OCI-LY1 (cell line): ENCODE measurements at regions not wholly inside any gene's neighbourhood (a gene's known extent, or its start where the extent isn't known, plus 50 kb on each side); places are given as distances from the start of the nearest gene placed in this dataset.

Source experiments
- H2AFZ ChIP-seq: fragments of 200-600 bp; sonication (generic), shearing (Covaris generic); 2 replicates; pipeline ENCODE4 v1.6.0; 2014; ENCODE audit warnings: antibody characterized with exemption, mild to moderate bottlenecking, low read length
- H3F3A ChIP-seq: fragments of 200-600 bp; sonication (generic), shearing (Covaris generic); 2 replicates; pipeline ENCODE4 v1.6.0; 2014; ENCODE audit warnings: mild to moderate bottlenecking, antibody characterized with exemption, low read length, moderate library complexity; ENCODE audit not compliant: insufficient read depth
- H3K27ac ChIP-seq: fragments of 200-600 bp; sonication (generic); 2 replicates; pipeline ENCODE4 v1.5.1; 2014; ENCODE audit warnings: low read length, mixed run types, mild to moderate bottlenecking, low read depth; ENCODE audit not compliant: poor library complexity, severe bottlenecking
- H3K27me3 ChIP-seq: fragments of 200-600 bp; sonication (generic); 2 replicates; pipeline ENCODE4 v1.6.0; 2014; ENCODE audit warnings: antibody characterized with exemption, mild to moderate bottlenecking, low read length, moderate library complexity; ENCODE audit not compliant: insufficient read depth
- H3K36me3 ChIP-seq: fragments of 200-600 bp; sonication (generic); 2 replicates; pipeline ENCODE4 v1.6.1; 2014; ENCODE audit warnings: mild to moderate bottlenecking, antibody characterized with exemption, low read length, moderate library complexity, mixed read lengths; ENCODE audit not compliant: insufficient read depth
- H3K4me1 ChIP-seq: fragments of 200-600 bp; sonication (generic); 2 replicates; pipeline ENCODE4 v1.5.1; 2014; ENCODE audit warnings: mild to moderate bottlenecking, low read length, moderate library complexity; ENCODE audit not compliant: insufficient read depth, severe bottlenecking
- H3K4me2 ChIP-seq: fragments of 200-600 bp; sonication (generic), shearing (Covaris generic); 2 replicates; pipeline ENCODE4 v1.6.1; 2014; ENCODE audit warnings: low read length
- H3K4me3 ChIP-seq: fragments of 200-600 bp; sonication (generic); 2 replicates; pipeline ENCODE4 v1.5.1; 2014; ENCODE audit warnings: low read length, low read depth, mild to moderate bottlenecking, mixed read lengths; ENCODE audit not compliant: poor library complexity, severe bottlenecking
- H3K79me2 ChIP-seq: fragments of 200-600 bp; shearing (Covaris generic); 2 replicates; pipeline ENCODE4 v1.6.1; 2016; ENCODE audit warnings: mixed run types, low read length, mixed read lengths; ENCODE audit not compliant: insufficient read depth
- H3K9ac ChIP-seq: fragments of 200-600 bp; sonication (generic), shearing (Covaris generic); 2 replicates; pipeline ENCODE4 v1.6.1; 2014; ENCODE audit warnings: mild to moderate bottlenecking, low read length, mixed read lengths
- H3K9me2 ChIP-seq: fragments of 200-600 bp; sonication (generic), shearing (Covaris generic); 2 replicates; pipeline ENCODE4 v1.6.1; 2014; ENCODE audit warnings: low read depth, mild to moderate bottlenecking, low read length, mixed read lengths
- H3K9me3 ChIP-seq: fragments of 200-600 bp; shearing (Covaris generic); 2 replicates; pipeline ENCODE4 v1.6.1; 2014; ENCODE audit warnings: low read length, mixed read lengths
- H4K20me1 ChIP-seq: fragments of 200-600 bp; sonication (generic), shearing (Covaris generic); 2 replicates; pipeline ENCODE4 v1.6.0; 2016; ENCODE audit warnings: mild to moderate bottlenecking, low read length; ENCODE audit not compliant: insufficient read depth
- CTCF ChIP-seq: fragments of 200-600 bp; sonication (generic), shearing (Covaris generic); IDR thresholded peaks from 2 replicates; pipeline ENCODE4 v1.5.1; 2017; ENCODE audit warnings: mild to moderate bottlenecking, antibody characterized with exemption, low read length, moderate library complexity, mixed read lengths
- EZH2 ChIP-seq: fragments of 200-600 bp; sonication (generic), shearing (Covaris generic); IDR thresholded peaks from 2 replicates; pipeline ENCODE4 v1.8.0; 2017; ENCODE audit warnings: borderline replicate concordance, mixed run types, mild to moderate bottlenecking, antibody characterized with exemption, low read length, moderate library complexity, mixed read lengths

DNA sequence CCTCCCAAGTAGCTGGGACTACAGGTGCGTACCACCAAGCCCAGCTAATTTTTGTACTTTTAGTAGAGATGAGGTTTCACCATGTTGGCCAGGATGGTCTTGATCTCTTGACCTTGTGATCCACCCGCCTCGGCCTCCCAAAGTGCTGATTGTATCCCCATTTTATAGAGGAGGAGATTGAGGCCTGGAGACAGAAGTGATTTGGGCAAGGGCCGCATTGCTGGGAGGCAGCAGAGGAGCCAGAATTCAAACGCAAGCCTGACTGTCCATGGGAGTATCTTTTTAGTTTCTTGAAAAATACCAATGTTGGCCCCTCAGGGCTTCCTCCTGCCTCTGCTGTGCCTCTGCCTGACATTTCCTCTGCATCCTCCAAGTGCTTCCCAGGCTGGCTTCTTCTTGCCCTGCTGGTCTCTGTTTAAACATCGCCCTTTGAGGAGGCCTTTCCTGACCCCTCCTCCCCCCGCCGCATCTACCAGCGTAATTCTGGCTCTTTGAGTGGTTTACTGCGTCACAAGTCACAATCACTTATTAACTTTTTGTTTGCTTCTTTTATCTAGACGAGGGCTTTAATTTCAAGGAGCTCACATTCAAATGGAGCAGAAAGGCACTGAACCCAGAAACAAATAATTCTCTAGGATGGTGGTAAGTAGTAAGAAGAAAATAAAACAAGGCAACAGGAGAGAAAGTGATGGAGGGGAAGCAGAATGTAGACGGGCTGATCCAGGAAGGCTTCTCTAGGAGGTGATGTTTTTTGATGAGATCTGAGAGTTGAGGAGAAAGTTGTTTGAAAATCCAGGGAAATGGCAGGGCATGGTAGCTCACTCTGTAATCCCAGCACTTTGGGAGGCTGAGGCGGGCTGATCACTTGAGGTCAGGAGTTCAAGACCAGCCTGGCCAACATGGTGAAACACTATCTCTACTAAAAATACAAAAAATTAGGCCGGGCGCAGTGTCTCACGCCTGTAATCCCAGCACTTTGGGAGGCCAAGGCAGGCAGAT lies 91.0 kb upstream of the MED13L start:
- Histone ChIP-seq H3K27me3 (no peaks in the 10 kb centered on the region), H3K4me3 (no peak overlapping the region), H3K36me3 (no peaks in the 10 kb centered on the region), H3K27ac (no peak overlapping the region), H2AFZ (no peak overlapping the region), H3K79me2 (no peaks in the 10 kb centered on the region), H3K4me2 (no peak overlapping the region), H3K9me2 (no peaks in the 10 kb centered on the region), H3K4me1 (no peaks in the 10 kb centered on the region), H3K9ac (no peak overlapping the region), H4K20me1 (no peaks in the 10 kb centered on the region), H3F3A (no peaks in the 10 kb centered on the region), H3K9me3 (no peaks in the 10 kb centered on the region)
- TF ChIP-seq EZH2 (no peak), CTCF (no peak)

- no peak overlapping the region for H3K4me3 ChIP-seq
- no peaks in the 10 kb centered on the region for H3K9me2 ChIP-seq
- TF ChIP-seq CTCF (no peak), EZH2 (no peak)
- no peaks in the 10 kb centered on the region; the same call in 1 of the 2 replicates for H3K27me3 ChIP-seq
- no peaks in the 10 kb centered on the region for H3K79me2 ChIP-seq
- H2AFZ ChIP-seq, result no peak overlapping the region
- no peaks in the 10 kb centered on the region for H4K20me1 ChIP-seq
- H3F3A ChIP-seq, result no peaks in the 10 kb centered on the region
- no peaks in the 10 kb centered on the region for H3K4me1 ChIP-seq
- no peak overlapping the region for H3K4me2 ChIP-seq
- no peaks in the 10 kb centered on the region for H3K9me3 ChIP-seq
- no peak overlapping the region for H3K27ac ChIP-seq
- H3K9ac ChIP-seq, result no peak overlapping the region
- H3K36me3 ChIP-seq, result no peaks in the 10 kb centered on the region
Measured at GRCh38 chr12:116370004-116370404, 92.5 kb upstream of the MED13L start.

DNA sequence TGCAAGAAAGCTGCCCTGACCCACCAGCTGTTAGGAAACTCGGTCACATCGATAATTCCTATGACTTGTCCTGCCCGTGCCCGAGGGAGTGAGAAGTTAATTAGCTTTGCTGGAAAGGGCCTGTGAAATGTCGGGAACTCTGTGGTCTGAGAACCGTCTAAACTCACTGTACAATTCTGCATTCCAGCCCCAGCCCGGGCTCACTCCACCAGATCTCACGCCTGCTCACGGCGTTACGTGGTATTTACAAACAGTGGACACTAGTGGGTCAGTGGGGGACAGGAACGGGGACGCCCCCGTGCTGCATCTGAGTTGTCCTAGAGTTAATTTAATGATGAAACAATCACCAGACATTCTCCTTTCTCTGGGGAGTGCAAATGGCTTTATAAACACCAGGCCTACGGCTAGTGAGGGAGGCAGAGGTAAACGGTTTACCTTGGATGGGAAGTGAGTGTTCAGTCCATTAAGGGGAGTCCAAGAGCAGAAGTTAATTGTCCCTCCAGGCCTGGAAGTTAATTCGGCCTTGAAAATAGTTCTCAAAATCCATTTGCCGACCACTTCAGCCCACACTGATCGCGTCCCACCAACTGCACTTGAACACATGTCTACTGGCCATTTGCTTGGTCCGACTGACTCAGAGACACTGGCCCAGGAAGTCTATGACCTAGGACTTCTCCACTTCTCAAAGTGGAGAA lies 93.5 kb upstream of the MED13L start:
- H3K9ac ChIP-seq, result no peak overlapping the region
- no peaks in the 10 kb centered on the region for H3K9me2 ChIP-seq
- H3F3A ChIP-seq, result no peaks in the 10 kb centered on the region
- no peaks in the 10 kb centered on the region for H3K9me3 ChIP-seq
- TF ChIP-seq CTCF, result no peak
- no peaks in the 10 kb centered on the region; the same call in 1 of the 2 replicates for H3K27me3 ChIP-seq
- H3K27ac ChIP-seq, result no peak overlapping the region
- no peak overlapping the region for H3K4me3 ChIP-seq
- H3K36me3 ChIP-seq, result no peaks in the 10 kb centered on the region
- no peak overlapping the region for H3K4me2 ChIP-seq
- no peaks in the 10 kb centered on the region for H4K20me1 ChIP-seq
- no peaks in the 10 kb centered on the region for H3K4me1 ChIP-seq
- no peak overlapping the region for H2AFZ ChIP-seq
- H3K79me2 ChIP-seq, result no peaks in the 10 kb centered on the region
